ENCODE measurements at regions not wholly inside any gene's neighbourhood (a gene's known extent, or its start where the extent isn't known, plus 50 kb on each side); places are given as distances from the start of the nearest gene placed in this dataset.
"Not testable (repeated sequence)": the region's sequence is repeated elsewhere in the genome, so short reads cannot be mapped to it uniquely, and the experiment has no call there.

- in situ Hi-C loops (cut with MboI; ENCODE audit: low pct_unique_long_range_greater_than_20kb, low sequenced_read_pairs, unreplicated experiment), result no loop called here
- no peak for TF ChIP-seq CTCF (IDR thresholded peaks at IDR 0.05; ENCODE audit: extremely low read depth, insufficient read depth, missing control alignments)
- no peak for DNase-seq (ENCODE audit: low spot score)
Observed at GRCh38 chr2:130258356-130258755, 60.1 kb upstream of the TUBA3E start.

- in situ Hi-C loops (cut with MboI; ENCODE audit: low pct_unique_long_range_greater_than_20kb, low sequenced_read_pairs, unreplicated experiment), result no loop called here
- TF ChIP-seq CTCF (IDR thresholded peaks at IDR 0.05; ENCODE audit: extremely low read depth, insufficient read depth, missing control alignments), result no peak
- no peak for DNase-seq (ENCODE audit: low spot score)
Observed at GRCh38 chr2:130252880-130253645, 54.8 kb upstream of the TUBA3E start.

- no peak for DNase-seq (ENCODE audit: low spot score)
- in situ Hi-C loops (cut with MboI; ENCODE audit: low pct_unique_long_range_greater_than_20kb, low sequenced_read_pairs, unreplicated experiment), result no loop called here
Observed at GRCh38 chr2:130251873-130252620, 53.8 kb upstream of the TUBA3E start.

DNA sequence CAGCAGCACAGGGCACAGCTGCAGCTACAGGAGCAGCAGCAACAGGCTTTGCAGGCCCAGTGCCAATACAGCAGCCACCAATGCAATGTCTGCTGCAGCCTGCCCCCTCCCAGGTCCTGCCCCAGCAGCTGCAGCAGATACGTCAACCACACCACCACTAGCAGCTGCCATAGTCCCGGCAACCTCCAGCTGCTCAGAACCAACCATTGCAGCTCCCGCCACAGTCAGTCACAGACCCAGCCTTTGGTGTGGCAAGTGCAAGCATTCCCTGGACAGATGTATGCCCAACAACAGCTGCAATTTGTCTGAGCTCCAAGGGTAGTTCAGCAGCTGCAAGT, 53.3 kb upstream of the TUBA3E start:
- no peak for DNase-seq (ENCODE audit: low spot score)
- in situ Hi-C loops (cut with MboI; ENCODE audit: low pct_unique_long_range_greater_than_20kb, low sequenced_read_pairs, unreplicated experiment), result no loop called here
- no peak for TF ChIP-seq CTCF (IDR thresholded peaks at IDR 0.05; ENCODE audit: extremely low read depth, insufficient read depth, missing control alignments)

More at GRCh38 chr2:130251873-130252620, 53.8 kb upstream of the TUBA3E start:
- no peak for TF ChIP-seq CTCF (IDR thresholded peaks at IDR 0.05; ENCODE audit: extremely low read depth, insufficient read depth, missing control alignments)

DNA sequence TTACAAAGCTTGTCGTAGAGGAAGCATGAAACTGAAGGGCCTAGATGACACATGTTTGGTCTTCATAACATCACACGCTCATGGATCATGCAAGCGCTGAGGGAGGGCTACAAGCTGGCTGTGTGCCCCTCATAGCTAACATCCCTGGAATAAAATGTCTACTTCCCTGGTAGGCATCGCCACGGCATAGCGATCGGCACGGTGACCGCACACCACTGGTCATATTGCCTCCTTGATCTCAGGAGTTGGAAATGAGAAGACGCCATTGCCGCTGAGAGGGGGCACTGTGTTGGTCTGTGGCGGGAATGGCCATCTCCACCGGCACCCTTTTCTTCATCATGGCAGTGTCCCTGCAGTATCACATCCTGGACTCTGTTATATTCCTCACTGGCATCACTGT, 50.1 kb upstream of the TUBA3E start:
- in situ Hi-C loops (cut with MboI; ENCODE audit: low pct_unique_long_range_greater_than_20kb, low sequenced_read_pairs, unreplicated experiment); DNase-seq (ENCODE audit: low spot score): not testable (repeated sequence)
